Fibroblast of villous mesenchyme (primary cell): ENCODE measurements at regions not wholly inside any gene's neighbourhood (a gene's known extent, or its start where the extent isn't known, plus 50 kb on each side); places are given as distances from the start of the nearest gene placed in this dataset.

ENCODE experiments used
- DNase-seq: peaks from one replicate; pipeline ENCODE4 v3.0.0-alpha.2; 2010; ENCODE audit warnings: low read depth
- H3K4me3 ChIP-seq: 2 replicates; pipeline ENCODE4 v1.5.1; 2011; ENCODE audit warnings: low read depth, mild to moderate bottlenecking, low read length
- TF ChIP-seq, protein P1 (sequence below): IDR thresholded peaks from 2 replicates; pipeline ENCODE4 v1.5.1; 2012; ENCODE audit warnings: low read depth, mild to moderate bottlenecking, low read length; ENCODE audit not compliant: insufficient read depth

DNA sequence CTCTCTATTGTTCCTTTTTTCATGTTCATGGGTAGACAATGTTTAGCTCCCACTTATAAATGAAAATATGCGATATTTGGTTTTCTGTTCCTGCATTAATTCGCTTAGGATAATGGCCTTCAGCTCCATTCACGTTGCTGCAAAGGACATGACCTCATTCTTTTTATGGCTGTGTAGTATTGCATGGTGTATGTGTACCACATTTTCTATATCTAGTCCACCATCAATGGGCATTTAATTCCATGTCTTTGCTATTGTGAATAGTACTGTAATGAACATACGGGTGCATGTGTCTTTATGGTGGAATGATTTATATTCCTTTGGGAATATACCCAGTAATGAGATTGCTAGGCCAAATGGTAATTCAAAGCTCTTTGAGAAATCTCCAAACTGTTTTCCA, 392.0 kb downstream of the EFNA5 start:
- TF ChIP-seq, protein P1, sequence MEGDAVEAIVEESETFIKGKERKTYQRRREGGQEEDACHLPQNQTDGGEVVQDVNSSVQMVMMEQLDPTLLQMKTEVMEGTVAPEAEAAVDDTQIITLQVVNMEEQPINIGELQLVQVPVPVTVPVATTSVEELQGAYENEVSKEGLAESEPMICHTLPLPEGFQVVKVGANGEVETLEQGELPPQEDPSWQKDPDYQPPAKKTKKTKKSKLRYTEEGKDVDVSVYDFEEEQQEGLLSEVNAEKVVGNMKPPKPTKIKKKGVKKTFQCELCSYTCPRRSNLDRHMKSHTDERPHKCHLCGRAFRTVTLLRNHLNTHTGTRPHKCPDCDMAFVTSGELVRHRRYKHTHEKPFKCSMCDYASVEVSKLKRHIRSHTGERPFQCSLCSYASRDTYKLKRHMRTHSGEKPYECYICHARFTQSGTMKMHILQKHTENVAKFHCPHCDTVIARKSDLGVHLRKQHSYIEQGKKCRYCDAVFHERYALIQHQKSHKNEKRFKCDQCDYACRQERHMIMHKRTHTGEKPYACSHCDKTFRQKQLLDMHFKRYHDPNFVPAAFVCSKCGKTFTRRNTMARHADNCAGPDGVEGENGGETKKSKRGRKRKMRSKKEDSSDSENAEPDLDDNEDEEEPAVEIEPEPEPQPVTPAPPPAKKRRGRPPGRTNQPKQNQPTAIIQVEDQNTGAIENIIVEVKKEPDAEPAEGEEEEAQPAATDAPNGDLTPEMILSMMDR: no peak
- no peak for DNase-seq
- no peak overlapping the region for H3K4me3 ChIP-seq

DNA sequence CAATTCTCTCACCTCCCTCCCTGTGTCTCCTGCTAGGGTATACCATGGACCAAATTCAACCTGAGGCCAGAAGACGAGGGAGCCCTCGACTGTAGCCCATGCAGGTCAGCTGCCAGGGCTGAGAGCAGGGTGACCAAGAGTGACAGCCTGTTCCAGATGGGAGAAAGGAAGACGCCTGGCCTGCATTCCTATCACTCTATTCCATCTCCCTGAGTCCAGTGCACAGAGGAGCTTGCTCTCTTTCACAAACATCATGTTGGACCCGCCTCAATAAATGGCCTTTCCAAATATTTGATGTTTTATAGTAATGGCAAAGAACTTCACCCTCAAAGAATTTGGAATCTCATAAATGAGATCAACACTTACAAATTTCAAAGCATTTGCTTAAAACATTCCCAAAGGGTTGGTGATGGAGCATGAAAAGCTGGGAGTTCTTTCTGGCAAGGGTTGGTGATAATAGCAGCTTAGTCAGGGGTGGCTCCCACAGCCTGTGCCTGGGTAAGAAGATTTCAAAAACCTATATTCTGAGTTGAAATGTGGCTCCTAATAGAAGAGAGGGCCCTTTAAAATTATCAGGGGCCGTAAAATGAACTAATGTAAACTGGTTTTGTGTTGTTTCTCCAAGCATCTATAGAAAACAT, 393.1 kb downstream of the EFNA5 start:
- no peak for DNase-seq
- no peak overlapping the region for H3K4me3 ChIP-seq
- TF ChIP-seq, protein P1: no peak

DNA sequence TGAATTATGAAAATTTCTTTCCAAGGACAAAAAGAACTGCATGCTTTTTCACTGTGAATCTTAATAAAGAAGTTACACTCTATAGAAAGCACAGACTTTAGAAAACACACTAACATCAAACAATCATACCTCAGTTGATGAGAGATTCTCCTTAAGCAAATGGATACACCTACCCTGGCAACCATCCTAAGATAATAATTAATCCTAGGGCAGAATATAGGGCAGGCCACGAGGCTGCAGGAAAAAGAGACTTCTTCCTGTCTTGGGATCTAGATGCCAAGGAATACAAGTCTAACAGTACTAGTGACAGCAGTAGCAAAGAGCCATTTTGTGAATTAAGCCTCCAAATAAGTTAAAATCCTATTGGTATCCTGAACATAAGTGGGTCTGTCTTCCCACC, 395.4 kb downstream of the EFNA5 start:
- TF ChIP-seq, protein P1: no peak
- no peak for DNase-seq
- H3K4me3 ChIP-seq: no peak overlapping the region

DNA sequence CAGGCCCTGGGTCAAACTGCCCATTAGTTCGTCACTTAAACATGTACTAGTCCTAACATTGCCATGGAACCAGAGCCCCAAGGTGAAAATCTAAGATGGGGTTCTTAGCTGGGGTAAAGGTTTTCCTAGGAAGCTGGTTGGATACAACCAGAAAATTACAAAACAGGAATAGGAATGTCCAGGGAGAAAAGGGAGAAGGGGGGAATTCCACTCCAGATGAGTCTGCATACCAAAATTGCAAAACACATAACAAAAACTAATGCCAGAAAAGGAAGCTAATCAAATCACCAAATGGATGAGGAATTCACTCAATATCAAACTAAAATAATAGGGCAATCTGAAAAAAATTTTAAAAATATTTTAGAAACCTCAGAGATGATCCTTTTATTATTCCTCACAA, 396.2 kb downstream of the EFNA5 start:
- TF ChIP-seq, protein P1: no peak
- no peak for DNase-seq
- H3K4me3 ChIP-seq: no peak overlapping the region

DNA sequence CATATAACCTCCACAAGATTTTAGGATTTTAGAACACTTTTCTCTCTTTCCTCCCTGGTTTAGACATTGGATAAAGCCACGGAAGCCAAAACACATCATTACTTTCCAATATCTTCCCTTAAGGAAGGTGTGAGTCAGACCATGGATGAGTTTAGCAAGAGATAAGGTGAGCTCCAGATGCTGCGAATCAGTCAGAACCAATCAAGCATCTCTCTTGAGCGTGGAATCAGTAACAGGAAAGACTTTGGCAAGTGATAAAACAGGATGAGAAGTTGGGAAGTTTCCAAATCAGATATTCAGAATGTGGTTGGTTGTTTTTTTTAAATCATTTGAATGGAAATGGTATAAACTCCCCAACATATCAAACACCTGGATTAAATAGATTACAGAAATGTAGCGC, 397.8 kb downstream of the EFNA5 start:
- H3K4me3 ChIP-seq: no peak overlapping the region
- no peak for DNase-seq
- TF ChIP-seq, protein P1: no peak

DNA sequence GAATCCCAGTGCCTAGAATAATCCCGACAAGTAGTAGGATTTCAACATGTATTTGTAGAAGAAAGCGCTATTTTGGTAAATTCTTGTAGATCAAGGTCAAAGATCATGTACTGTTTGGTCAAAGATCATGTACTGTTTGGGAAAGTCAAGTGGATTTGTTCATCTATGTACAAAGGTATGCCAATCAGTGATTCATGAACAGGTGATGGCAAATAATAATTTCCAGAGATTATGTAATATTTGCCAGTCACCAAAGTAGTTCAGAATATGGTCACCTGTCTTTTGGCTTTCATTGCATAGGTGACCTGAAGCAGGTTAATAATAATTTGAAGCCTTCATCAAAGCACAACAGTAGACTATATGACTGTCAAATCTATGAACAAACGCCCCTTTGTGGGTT, 398.2 kb downstream of the EFNA5 start:
- H3K4me3 ChIP-seq: no peak overlapping the region
- TF ChIP-seq, protein P1: no peak
- no peak for DNase-seq
